HG03432 (cell line): ENCODE measurements at regions not wholly inside any gene's neighbourhood (a gene's known extent, or its start where the extent isn't known, plus 50 kb on each side); places are given as distances from the start of the nearest gene placed in this dataset.

Experiments used
- ATAC-seq: cut with Tn5 transposase; IDR thresholded peaks from one replicate; pipeline ENCODE4 v1.9.1; 2021; ENCODE audit warnings: mild to moderate bottlenecking, moderate library complexity; ENCODE audit not compliant: unreplicated experiment

DNA sequence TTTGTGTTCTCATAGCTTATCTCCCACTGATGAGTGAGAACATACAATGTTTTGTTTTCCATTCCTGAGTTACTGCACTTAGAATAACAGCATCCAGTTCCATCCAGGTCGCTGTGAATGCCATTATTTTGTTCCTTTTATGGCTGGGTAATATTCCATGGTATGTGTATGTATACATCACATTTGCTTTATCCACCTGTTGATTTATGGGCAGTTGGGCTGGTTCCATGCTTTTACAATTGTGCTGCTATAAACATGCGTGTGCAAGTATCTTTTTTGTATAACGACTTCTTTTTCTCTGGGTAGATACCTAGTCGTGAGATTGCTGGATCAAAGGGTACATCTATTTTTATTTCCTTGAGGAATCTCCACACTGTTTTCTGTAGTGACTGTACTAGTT, 74.8 kb downstream of the ZNF280B start:
- ATAC-seq, result no peak
